ENCODE measurements at regions not wholly inside any gene's neighbourhood (a gene's known extent, or its start where the extent isn't known, plus 50 kb on each side); places are given as distances from the start of the nearest gene placed in this dataset.

DNA sequence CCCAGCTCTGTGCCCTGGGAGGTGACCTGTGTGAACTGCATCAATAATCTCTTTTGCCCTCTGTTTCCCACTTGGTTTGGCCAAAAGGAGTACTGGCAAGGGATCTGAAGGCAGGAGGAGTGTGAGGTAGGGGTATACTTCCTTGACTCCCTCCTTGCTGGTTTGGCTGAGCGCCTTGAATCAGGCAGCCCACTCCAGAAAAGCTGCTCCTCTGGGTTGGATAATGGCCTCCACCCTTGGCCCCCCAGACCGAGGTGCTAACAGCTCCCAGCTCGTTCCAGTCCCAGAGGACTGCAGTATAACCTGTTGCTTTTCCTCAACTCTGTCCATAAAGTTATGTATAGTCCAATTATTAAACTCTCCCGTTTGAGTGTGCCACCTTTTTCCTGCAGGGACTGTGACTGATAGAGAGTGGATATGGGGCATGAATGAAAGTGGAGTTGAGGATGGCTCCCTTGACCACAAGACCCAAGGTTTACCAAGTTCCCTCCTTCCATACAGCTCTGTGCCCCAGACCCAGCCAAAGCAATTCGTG is 88.2 kb upstream of the HAND1 start:
- Histone ChIP-seq H3K27ac (no peak overlapping the region), H3K27me3 (replicated peaks in 1 of 7) (peaks cover 0 to 25% (median 12%) of the 10 kb centered on the region in 7 donors), H3K4me3 (no peak overlapping the region), H3K36me3 (no peaks in the 10 kb centered on the region), H3K9me3 (no peaks in the 10 kb centered on the region), H3K4me1 (no peaks in the 10 kb centered on the region)
- no peak for DNase-seq
- intact Hi-C loops (cut with DNase I; ENCODE audit: low total_unique reads), result no loop called here
- WGBS, 5 donors, result 63 to 83% (median 76%) methylated on average over 5 of the region's 5 CpGs
- no peak for TF ChIP-seq POLR2A (IDR thresholded peaks at IDR 0.05)
- no peak for TF ChIP-seq POLR2AphosphoS5 (IDR thresholded peaks at IDR 0.05)
- TF ChIP-seq, protein P1, sequence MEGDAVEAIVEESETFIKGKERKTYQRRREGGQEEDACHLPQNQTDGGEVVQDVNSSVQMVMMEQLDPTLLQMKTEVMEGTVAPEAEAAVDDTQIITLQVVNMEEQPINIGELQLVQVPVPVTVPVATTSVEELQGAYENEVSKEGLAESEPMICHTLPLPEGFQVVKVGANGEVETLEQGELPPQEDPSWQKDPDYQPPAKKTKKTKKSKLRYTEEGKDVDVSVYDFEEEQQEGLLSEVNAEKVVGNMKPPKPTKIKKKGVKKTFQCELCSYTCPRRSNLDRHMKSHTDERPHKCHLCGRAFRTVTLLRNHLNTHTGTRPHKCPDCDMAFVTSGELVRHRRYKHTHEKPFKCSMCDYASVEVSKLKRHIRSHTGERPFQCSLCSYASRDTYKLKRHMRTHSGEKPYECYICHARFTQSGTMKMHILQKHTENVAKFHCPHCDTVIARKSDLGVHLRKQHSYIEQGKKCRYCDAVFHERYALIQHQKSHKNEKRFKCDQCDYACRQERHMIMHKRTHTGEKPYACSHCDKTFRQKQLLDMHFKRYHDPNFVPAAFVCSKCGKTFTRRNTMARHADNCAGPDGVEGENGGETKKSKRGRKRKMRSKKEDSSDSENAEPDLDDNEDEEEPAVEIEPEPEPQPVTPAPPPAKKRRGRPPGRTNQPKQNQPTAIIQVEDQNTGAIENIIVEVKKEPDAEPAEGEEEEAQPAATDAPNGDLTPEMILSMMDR (IDR thresholded peaks at IDR 0.05 in 8 of 11, conservative IDR thresholded peaks at IDR 0.05 in 3 of 11), result no peak

- Histone ChIP-seq H3K4me3 (no peak overlapping the region), H3K36me3 (no peaks in the 10 kb centered on the region), H3K4me1 (no peaks in the 10 kb centered on the region), H3K9me3 (no peaks in the 10 kb centered on the region), H3K27ac (no peak overlapping the region), H3K27me3 (replicated peaks in 1 of 7) (peaks cover 0 to 25% (median 12%) of the 10 kb centered on the region in 7 donors)
- intact Hi-C loops (cut with DNase I; ENCODE audit: low total_unique reads), result no loop called here
- TF ChIP-seq POLR2A (IDR thresholded peaks at IDR 0.05), result no peak
- TF ChIP-seq, protein P1 (IDR thresholded peaks at IDR 0.05 in 8 of 11, conservative IDR thresholded peaks at IDR 0.05 in 3 of 11), result no peak
- TF ChIP-seq POLR2AphosphoS5 (IDR thresholded peaks at IDR 0.05), result no peak
- 86 to 93% (median 89%) methylated on average over 5 of the region's 5 CpGs for WGBS, 5 donors
- DNase-seq, result no peak
These were observed 87.1 kb upstream of the HAND1 start for GRCh38 chr5:154565123-154565522.

DNA sequence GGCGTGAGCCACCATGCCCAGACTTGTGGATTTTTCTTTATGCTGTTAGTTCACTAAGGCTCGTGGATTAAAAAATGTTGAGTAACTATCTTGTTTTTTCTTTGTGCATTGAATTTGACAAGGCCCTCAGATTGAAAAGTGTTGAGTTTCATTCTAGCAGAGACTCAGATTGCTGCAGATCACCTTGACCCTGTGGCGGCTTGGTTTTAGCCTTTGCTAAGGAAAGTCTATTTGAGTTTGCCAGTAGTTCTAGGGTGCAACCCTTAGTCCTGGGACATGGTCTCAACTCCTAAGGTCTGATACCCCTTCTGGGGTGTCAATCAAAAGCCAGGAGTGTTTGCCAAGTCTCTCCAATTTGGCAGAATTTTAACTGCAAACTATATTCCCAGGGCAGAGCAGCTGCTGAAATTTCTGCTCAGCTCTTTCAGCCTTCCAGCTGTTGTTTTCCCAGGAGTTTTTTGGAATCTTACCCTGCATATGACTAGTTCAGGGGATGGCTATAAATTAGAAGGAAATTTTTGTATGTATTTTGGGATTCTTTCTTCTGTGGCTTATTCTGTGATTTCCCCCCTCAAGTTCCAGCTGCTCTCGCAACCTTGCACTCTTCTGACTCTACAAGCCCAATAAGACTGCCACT is 84.3 kb upstream of the HAND1 start:
- peaks cover 0 to 17% (median 7%) of the 10 kb centered on the region in 7 donors for H3K27me3 ChIP-seq (replicated peaks in 1 of 7)
- H3K4me1 ChIP-seq, result no peaks in the 10 kb centered on the region
- H3K4me3 ChIP-seq, result no peak overlapping the region
- TF ChIP-seq POLR2A (IDR thresholded peaks at IDR 0.05) (no peak), POLR2AphosphoS5 (IDR thresholded peaks at IDR 0.05) (no peak)
- TF ChIP-seq, protein P1 (IDR thresholded peaks at IDR 0.05 in 8 of 11, conservative IDR thresholded peaks at IDR 0.05 in 3 of 11), result no peak
- no peak for DNase-seq
- no peaks in the 10 kb centered on the region for H3K36me3 ChIP-seq
- H3K27ac ChIP-seq, result no peak overlapping the region
- H3K9me3 ChIP-seq, result no peaks in the 10 kb centered on the region
- intact Hi-C loops (cut with DNase I; ENCODE audit: low total_unique reads), result no loop called here
- 80 to 87% (median 84%) methylated on average over 4 of the region's 4 CpGs for WGBS, 5 donors

- no peak for TF ChIP-seq POLR2AphosphoS5 (IDR thresholded peaks at IDR 0.05)
- no peak for TF ChIP-seq POLR2A (IDR thresholded peaks at IDR 0.05)
- TF ChIP-seq, protein P1 (IDR thresholded peaks at IDR 0.05 in 8 of 11, conservative IDR thresholded peaks at IDR 0.05 in 3 of 11), result no peak
- 74 to 83% (median 76%) methylated on average over 6 of the region's 6 CpGs for WGBS, 5 donors
- no peaks in the 10 kb centered on the region for H3K4me1 ChIP-seq
- H3K4me3 ChIP-seq, result no peak overlapping the region
- no peak for DNase-seq
- H3K36me3 ChIP-seq, result no peaks in the 10 kb centered on the region
- H3K9me3 ChIP-seq, result peaks cover 0 to 12% (median 8%) of the 10 kb centered on the region in 8 donors
- peaks cover 0 to 16% (median 0%) of the 10 kb centered on the region in 7 donors for H3K27me3 ChIP-seq (replicated peaks in 1 of 7)
- intact Hi-C loops (cut with DNase I; ENCODE audit: low total_unique reads), result no loop called here
- no peak overlapping the region for H3K27ac ChIP-seq
These were observed 81.6 kb upstream of the HAND1 start for GRCh38 chr5:154559398-154560276.

Measured in spleen (tissue), 11 donors.